ENCODE measurements at regions not wholly inside any gene's neighbourhood (a gene's known extent, or its start where the extent isn't known, plus 50 kb on each side); places are given as distances from the start of the nearest gene placed in this dataset.

DNA sequence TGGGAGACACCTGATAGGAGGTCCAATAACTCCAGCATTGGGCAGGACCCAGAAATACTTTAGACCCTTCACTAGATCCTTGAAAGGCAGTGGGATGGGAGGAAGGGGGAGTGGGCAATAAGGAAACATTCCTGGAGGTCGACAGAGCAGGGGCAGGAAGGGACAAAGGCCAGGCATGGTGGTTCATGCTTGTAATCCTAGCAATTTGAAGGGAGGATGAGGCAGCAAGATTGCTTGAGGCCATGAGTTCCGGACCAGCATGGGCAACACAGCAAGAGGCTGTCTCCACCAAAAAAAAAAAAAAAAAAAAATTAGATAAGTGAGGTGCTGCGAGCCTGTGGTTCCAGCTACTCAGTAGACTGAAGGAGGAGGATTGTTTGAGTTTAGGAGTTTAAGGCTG, 134.9 kb downstream of the JCAD start:
- no peak for DNase-seq

DNA sequence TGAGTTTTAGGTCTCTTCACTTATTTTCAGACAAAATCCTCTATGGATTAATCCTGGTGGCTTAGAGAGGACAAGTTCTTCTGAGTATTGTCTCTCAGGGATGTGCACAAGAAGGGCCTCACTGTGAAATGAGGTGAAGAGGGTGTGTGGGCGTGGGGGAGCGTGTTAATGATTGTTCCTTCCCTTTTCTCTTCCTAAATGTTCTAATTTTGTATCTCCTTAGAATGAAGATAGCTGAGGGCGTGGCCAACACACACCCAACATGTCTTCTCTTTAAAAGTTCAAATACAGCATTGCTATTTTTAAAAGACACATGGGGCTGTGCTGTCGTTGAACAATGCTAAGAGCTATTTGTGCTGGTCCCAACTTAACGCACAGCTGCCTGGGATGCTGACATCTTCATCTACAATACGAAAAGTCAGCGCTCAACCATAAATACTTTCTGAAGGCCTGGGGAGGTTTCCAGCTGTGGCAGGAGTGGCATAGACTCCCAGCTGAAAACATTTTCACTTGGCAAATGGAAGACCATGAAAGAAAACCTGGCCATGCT, 135.9 kb downstream of the JCAD start:
- DNase-seq, result no peak

DNA sequence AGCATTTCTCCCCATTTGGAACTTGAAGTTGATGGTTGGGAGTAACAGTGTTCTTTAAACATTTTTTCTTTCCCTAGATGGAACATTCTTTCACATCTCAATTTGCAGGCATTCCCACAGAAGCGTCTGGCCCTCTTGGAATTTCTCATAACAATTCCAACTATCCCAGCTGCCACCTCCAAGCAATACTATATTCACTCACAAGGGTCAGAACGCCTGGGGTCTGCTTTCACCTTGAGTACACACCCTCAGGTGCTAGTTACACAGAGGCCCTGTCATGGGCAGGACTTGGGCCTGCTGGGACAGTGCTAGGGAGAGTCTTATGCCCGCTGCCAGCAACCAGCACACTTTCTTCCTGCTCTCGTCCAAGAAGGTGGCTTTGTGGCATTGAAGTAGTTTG, 136.5 kb downstream of the JCAD start:
- DNase-seq, result no peak

DNA sequence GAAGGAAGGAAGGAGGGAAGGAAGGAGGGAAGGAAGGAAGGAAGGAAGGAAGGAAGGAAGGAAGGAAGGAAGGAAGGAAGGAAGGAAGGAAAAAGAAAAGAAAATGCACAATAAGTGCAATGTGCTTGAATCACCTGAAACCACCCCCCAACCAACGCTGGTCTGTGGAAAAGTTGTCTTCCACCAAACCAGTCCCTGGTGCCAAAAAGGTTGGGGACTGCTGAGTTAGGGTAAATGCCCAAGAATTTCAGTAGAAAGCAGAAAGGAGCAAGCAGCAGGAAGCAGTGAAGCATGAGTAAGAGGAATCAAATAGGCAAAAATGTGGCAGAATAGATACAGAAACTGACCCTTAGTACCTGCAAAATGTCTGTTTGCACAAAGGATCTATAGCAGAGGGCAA, 137.2 kb downstream of the JCAD start:
- DNase-seq, result no peak

DNA sequence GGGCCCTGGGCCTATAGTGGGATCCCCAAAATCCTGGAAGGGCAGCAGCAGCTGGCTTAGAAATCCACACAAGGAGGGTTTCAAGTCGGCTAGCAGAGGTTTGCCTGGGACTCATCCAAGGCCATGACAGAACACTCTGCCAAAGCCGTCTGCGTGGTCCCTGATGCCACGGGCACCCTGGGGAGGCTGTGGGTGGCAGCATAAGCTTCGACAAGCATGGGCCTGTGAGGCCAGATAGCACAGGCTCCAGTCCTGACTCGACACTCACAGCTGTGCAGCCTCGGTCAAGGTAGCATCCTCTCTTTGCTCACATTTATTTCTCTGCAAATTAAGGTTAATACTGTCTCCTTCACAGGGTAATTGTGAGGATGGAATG, 138.3 kb downstream of the JCAD start:
- no peak for DNase-seq

GRCh38 chr10:29920408-29921070, 138.8 kb downstream of the JCAD start:
- DNase-seq, result no peak

- DNase-seq, result no peak
Observed at GRCh38 chr10:29918623-29919400, 140.6 kb downstream of the JCAD start.

- no peak for DNase-seq
Observed at GRCh38 chr10:29917311-29917710, 142.1 kb downstream of the JCAD start.

DNA sequence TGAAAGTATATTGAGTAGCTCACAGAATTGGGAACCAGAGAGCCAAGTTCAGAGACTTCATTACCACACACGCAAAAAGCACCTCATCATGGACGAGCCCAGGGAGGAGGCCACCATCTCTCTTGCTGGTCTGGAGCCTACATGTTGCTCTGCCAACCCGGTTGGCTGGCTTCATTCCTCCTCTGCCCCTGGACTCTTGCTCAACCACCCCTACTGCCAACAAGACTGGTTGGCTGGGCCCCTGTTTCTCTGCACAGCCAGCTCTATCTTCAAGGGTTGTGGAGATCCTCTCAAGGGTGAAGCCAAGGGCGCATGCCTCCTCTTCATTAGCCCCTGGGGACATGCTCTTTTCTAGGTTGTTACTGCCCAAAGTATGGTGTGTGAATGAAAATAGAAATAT, 142.7 kb downstream of the JCAD start:
- no peak for DNase-seq

GRCh38 chr10:29914986-29915785, 144.2 kb downstream of the JCAD start:
- DNase-seq, result no peak

DNA sequence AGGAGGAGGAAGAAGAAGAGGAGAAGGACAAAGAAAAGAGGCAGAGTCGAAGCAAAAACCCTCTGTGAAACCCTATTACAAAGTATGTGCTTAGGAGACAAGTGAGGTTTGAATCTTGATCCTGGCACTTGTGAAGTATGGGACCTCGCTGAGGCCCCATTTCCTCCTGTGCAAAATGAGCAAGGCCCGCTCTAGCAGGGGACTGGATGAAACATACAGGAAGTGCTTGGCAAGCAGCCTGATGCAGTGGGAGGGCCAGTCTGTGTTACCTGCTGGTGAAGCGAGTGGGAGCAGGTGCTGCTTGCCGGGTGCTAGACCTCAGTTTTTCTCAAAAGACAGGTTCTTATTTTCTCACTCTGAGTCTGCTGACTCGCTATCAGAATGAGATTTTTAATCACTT, 150.4 kb downstream of the JCAD start:
- DNase-seq, result no peak

DNA sequence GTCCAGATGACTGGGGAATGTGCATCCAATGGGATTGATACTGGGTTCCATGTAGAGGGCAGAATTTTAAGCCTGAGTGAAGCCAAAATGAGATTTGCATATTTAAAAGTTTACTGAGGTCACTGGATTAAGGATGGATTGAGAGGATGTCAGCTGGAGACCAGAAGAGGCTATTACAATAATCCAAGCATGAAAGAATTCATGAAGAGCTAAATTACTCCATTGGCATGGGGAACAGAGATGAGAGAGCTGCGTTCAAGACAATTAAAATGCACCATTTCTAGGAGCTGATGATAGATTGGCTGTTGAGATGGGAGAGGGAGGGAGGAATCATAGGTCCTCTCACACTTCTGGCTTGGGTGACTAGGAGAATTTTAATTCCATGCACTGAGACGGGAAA, 158.5 kb downstream of the JCAD start:
- DNase-seq, result no peak

DNA sequence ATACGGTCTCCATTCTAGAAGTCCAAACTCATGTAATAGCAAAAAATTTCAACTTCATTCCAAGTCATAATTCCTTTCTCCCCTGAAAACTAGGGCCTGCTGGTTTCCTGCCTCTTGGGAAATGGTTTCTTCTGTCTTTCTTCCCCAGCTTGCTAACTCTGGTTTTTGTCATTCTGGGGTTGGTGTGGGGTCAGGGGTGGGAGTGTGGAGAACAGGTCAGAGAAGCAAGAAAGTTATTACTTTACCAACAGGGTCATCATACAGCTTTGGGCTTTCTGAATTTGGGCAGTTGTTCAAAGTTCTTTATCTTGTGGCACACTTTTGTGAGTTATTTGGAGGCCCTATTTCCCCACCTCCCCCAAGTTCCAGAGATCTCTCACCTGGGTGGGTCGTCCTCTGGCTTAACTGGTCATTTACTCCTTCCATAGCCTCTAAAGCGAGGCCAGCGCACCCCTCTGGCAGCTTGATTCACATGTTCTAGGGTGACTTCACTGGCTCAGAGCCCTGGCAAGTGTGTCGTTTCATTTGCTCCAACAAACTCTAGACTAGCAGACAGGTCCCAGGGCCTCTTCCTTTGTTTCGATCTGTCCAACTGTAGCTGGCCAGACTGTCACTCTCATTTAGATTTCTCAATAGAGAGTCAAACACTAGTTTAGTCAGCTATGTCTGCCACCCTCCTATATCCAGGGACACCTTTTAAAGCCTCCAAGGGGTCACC, 161.2 kb downstream of the JCAD start:
- no peak for DNase-seq

DNA sequence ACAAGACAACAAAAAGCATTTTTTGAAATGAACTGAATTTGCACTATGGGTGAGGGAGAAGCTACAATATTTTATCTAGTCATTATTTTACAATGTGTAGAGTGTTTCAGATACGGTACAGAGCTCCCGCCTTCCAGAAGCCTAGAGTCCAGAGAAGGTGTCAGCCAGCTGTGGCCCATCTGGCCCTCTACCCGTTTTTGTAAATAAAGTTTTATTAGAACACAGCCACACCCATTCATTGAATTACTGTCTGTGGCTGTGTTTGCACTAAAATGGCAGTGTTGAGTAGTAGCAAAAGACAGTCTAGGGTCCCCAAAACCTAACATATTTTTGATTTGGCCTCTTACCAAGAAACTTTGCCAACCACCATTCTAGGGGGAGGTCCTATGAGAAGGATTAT, 162.0 kb downstream of the JCAD start:
- no peak for DNase-seq

DNA sequence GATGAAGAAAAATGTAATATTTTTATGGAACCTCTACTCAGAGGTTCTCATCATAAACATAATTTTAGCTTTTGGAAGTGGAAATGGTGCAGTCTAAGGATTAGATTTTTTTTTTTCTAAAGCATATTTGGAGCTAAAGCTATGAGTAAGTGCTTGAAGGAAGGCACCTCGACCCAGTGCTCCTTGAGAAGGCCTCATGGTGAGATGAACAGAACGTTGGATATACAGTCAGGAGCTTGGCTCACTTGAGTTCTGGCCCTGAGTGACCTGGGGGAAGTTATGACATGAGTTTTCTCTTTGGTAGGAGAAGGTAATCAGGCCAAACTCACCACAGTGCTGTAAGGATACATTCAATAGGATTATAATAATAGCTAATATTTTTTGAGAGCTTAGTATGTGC, 163.3 kb downstream of the JCAD start:
- DNase-seq, result no peak

DNA sequence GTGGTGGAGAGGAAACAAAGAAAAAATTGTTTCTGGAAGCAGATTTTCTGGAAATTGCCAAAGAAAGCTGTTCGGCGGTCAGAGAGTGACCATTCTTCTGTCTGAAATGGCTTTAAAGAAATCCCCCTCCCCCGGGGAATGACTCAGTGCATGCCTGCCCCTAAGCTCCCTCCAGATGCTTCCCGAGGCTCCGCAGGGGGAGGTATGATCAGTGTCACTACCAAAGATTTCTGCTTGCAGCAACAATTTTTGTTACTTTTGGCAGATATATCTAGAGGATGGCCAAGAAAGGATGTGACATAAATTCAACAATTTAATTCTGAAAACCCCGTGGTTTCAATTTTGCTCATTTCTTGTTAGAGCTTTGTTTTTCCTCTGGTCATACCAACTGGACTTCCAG, 163.9 kb downstream of the JCAD start:
- DNase-seq, result no peak

- no peak for DNase-seq
Observed at GRCh38 chr10:29888321-29888720, 171.1 kb downstream of the JCAD start.

DNA sequence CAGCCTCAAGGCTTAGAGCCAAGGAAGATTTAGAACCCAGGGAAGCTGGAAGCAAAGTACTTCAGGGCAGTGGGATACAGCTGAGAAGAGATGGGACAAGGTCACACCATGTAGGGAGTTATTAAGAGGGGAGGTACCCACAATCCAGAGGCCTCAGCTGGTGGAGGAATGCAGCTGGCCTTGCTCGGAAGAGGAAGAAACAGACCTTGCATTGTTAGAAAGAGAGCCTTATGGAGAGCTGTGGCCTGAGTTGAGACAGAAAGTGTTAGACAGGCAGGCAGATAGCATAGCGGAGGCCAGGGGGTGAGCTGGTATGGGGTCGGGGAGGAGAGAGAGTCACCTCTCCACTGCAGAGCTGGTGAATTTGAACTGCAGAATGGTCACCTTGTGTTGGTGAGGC, 173.1 kb downstream of the JCAD start:
- DNase-seq, result no peak

GRCh38 chr10:29883231-29883630, 176.2 kb downstream of the JCAD start:
- DNase-seq, result no peak

GRCh38 chr10:29882766-29883165, 176.6 kb downstream of the JCAD start:
- no peak for DNase-seq

DNA sequence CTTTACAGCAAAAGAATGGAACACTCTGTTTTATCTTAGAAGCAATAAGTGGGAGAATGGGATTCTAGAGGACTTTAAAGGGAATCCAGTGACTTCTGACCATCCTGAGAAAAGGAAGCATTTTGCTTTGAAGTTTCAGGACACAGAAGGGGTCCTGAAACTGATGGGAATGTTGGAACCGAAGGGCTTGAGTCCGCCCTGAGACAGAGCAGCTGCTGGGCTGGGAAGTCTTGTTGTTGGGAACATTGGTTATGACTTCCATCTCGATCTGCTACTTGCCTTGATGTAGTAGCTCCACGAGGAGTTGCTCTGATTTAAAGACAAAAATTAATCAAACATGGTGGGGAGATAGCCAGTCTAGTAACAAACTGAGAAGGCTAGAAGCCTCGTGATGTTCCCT, 177.6 kb downstream of the JCAD start:
- no peak for DNase-seq

DNA sequence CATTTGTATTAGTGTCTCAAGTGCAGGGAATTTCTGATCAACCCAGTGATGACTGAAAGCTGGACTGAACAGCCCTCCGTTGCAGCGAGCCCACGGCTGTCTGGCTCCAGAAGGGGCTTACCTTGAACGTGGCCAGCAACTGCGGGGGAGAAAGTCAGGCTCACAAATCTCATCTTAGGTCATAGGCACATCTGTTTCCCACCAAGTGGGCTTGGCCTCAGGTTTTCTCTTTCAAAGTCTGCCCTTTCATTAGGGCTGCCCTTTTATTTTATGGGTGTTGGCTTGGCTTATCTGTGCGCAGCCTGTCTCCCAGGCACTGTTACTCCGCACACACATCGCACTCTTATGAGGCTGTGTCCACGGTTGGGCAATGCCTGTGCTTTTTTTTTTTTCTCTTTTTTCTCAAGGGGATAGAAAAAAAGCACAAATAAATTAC, 178.0 kb downstream of the JCAD start:
- no peak for DNase-seq

DNA sequence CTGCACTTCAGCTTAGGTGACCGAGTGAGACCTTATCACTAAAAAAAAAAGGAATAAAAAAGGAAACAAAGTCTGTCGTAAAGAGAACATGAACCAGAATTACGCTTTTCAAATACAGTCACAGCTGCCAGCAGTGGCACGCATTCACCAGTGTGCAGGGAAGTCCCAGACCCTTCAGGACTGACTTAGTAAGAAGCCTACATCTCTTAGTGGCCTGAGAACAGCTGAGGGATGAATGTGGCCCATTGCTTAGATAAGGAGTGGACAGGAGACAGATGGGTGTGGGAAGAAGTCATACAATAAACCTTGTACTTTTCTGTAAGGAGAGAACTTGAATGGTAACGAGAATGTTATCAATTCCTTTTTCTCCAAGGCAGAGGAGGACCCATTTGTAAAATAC, 178.5 kb downstream of the JCAD start:
- DNase-seq, result no peak
